ENCODE measurements at regions not wholly inside any gene's neighbourhood (a gene's known extent, or its start where the extent isn't known, plus 50 kb on each side); places are given as distances from the start of the nearest gene placed in this dataset.

DNA sequence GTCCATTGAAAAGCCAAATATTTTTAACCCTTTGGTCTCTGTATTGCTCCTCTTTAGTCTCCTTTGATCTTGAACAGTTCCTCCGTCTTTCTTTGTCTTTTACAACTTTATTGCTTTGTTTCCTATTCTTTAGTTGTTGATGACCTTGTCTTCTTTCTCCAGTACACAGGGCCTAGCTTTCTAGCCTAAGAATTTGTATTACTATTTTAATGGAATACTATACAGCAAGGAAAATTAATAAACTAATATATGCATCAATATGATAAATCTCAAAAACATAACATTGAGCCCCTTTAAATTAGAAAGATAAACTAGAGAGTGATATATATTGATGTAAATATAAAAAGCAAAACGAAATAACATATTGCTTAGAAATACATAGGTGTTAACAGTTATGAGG, 88.7 kb downstream of the NR1D2 start:
- DNase-seq (ENCODE audit: low read depth in 2 of 2) = no peak

DNA sequence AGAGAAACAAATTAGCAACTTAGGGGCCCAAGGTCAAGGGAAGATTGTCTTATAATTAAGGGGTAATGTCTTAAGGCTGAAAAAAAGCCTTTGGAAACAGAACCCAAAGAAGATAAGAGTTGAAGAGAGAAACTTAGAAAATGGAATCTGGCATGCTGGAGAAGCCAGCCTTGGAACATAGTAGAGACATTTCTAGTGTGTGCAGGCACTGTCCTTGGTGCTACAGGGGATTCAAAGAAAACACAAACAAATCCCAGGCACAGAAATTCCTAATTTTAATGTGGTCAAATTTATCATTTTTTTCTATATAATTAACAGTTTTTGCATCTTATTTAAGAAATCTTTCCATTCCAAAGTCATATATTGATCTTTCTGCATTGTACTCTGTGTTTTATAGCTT, 89.4 kb downstream of the NR1D2 start:
- no peak for DNase-seq (ENCODE audit: low read depth in 2 of 2)

DNA sequence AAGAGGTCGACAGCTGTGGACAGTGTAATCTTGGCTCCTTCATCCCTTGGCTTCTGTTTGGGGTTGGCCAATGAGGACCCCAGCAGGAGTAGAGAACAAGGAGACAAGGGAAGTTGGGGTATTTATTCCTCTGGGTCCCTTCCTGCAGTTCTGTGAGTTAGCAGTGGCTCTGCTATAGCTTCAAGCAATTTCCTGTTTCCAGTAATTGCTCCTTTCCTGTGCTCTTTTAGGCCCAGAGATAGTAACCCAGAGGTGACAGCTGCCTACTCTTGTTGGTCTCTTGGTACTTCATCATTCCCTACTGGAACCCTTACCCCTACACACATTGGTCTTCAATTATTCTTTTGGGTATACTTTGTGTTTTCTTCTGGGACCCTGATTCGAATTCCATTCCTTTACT, 92.9 kb downstream of the NR1D2 start:
- no peak for DNase-seq (ENCODE audit: low read depth in 2 of 2)

DNA sequence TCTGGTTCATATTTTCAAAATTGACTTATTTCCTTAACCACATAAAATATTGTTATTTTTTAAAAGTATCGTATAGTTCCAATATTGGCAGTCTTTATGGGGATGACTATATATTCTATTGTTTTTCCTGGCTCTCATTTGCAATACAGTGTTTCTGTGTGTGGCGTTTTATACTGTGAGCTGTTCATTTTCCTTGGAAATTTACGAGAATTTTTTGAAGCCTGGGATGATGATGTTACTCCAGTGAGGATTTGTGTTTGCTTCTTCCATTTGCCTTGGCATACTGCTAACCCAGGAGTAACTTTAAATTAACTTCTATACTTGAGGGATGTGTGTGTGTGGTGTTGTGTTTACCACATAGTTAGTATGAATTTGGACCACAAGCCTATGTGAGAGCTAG, 95.2 kb downstream of the NR1D2 start:
- DNase-seq (ENCODE audit: low read depth in 2 of 2) = no peak

DNA sequence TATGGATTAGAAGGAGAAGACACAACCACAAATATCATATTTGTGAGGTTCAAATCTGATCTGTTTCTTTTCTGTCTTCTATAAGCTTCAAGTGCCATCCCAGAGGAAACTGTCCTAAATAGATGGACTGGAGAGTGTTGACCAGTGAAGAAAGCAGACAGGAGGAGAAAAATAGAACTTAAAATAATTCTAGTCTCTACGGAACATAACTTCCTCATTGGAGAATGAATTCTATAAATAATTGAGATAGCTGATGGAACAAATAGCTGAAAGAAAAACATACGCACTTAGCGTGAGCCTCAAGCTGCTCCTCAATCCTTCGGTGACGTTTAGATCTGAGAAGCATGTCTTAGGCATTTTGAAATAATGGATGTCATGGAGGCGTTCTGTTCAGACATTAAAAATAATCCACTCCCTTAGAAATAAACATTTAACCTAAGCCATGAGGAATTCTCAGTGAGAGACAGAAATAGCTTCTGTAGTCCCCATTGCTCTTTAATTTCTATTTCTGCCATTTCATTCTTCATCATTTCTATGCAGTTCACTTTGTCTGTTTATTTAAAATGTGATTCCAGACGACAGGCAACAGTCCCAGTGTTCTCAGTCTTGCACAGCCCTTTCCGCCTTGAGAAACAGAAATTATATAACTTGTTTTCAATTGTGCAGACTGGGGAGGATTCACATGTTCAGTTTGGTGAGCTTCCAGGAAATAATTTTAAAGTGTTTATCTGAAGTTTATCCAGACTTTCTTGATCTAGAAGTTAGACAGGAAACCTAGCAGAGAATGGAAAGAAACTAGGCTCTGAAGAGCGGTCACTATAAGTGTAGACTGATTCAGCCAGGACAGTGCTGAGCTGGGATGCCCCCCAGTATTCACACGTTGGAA, 97.3 kb downstream of the NR1D2 start:
- peak in 1 of 2 donors; percentile 47 for DNase-seq (ENCODE audit: low read depth in 2 of 2)

DNA sequence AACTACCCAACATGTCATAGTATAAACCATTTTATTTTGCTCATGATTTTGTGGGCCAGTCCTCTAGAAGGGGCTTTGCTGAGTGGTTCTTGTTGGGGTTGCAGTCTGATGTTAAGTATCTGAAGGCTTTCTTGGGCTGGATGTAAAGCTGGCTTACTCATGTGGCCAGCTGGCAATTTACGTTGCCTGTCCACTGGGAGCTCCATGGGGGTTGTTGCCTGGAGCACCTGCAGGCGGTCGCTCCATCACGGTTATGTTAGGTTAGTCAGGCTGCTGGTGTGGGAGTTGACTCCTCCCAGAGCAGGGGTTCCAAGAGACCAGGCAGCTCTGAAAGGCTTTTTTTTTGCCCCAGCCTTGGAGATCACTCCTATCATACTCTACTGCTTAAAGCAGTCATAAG, 98.1 kb downstream of the NR1D2 start:
- DNase-seq (ENCODE audit: low read depth in 2 of 2) = no peak

DNA sequence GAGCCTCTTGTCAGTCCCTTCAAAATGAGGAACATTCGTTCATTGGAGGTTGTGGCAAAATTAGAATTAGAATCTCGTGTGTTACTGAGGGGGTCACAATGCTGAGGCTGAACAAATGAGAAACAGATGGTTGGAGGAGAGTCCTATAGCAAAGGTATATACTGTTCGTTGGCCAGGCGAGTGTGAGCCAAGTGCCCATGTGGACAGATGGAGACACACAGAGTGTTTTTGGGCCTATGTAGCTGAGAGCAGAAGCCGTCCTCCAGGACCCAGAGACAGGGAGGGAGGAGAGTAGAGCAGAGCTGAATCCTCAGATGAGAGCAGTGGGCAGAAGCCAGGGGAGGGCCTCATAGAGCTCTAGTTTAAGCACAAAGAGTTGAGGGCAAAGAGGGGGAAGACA, 98.9 kb downstream of the NR1D2 start:
- DNase-seq (ENCODE audit: low read depth in 2 of 2) = no peak

DNA sequence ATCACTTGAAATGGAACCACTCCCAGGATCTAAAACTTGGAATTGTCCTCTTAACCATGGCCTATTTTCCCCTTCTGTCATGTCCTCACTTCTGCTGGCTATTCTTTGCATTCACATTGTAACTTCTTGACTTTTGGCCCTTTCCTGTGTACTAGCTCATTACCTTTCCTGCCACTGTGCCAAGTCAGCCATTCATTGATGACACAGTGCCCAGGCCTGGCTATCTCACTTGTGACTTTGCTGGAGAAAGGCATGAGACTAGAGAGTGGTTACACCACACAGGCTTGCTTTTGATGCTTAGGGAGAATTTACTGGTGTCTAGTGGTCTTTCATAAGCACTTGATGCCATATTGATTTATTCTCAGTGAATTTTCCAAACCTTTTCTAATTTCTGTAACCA, 101.1 kb downstream of the NR1D2 start:
- DNase-seq (ENCODE audit: low read depth in 2 of 2) = no peak

DNA sequence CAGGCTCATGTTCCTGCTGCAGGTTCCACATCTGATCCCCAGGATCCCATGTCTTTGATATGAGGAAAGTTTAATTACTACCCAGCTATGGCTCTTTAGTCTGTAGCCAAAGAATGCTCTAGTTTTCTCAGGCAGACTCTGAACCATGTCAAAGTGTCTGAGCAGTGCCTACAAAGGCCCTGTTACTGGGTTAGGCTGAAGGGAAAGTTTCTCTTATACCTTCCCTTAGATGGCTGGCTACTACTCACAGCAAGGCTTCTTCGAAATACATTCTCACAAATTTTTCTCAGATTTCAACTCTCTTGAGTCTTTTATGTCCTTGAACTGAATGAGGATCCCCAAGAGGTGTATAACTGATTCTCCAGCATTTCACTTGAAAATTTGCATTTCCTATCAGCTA, 102.4 kb downstream of the NR1D2 start:
- DNase-seq (ENCODE audit: low read depth in 2 of 2) = no peak

DNA sequence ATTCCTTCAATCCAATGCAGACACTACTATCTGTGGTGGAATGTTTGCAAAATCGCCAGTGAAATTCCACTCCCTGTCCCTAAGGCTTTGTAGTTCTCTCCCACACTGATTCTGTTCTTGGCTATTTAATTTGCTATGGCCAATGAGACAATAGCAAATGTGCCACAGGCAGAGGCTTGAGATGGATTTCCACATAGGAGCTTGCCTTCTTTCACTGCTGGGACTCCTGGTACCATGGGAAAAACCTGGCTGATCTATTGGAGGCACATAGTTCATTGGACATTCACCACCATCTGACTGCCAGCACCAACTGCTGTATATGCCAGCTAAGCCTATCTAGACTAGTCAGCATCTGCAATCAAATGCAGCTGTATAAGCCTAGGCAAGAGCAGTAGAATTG, 103.8 kb downstream of the NR1D2 start:
- no peak for DNase-seq (ENCODE audit: low read depth in 2 of 2)

DNA sequence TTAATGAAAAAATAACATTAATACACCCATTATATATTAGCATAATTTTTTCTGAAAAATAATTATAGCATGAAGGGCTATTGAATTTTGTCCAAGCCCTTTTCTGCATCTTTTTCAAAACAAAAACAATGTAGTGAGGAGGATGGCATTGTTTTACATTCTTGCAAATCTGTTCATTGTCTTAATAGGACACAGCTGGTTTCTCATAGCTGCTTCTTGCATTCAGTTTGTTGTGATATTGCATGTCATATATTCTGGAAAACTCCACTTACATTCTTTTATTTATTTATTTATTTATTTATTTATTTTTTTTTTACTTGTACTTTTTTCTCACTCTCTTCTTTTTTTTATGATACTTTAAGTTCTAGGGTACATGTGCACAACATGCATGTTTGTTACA, 107.4 kb downstream of the NR1D2 start:
- DNase-seq (ENCODE audit: low read depth in 2 of 2) = no peak

DNA sequence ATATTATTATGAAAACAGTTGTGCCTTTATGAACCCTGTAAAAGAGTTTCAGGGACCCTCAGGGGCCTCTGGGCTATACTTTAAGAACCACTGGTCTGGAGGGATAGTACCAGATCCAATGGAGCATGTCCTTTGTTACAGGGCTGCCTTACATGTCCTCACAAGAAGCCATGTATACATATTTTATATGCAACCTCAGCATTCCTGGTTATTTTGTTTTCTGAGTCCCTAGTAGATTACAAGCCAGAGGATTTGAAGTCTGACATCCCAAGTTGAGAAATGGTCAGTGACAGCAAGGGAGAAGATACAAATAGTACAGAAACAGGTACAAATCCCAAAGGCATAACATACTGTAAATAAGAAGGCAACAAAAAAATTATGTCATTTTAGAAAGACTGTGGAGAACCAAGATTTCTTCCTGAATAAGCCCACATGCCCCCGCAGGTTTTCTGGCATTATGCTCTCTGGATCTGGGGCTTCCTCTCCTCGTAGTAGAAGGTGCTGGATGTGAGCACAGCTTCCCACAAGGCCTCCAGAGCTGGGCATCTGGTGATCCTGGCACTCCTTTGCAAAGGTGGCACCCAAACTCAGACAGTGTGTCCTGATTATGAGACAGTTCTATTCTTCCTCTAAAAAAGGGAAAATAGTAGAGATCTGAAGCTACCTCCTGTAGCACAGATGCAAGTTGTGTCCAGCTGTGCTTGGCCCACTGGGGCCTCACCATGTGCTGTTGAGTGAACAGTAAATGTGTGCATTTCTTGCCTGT, 114.0 kb downstream of the NR1D2 start:
- DNase-seq (ENCODE audit: low read depth in 2 of 2) = no peak

DNA sequence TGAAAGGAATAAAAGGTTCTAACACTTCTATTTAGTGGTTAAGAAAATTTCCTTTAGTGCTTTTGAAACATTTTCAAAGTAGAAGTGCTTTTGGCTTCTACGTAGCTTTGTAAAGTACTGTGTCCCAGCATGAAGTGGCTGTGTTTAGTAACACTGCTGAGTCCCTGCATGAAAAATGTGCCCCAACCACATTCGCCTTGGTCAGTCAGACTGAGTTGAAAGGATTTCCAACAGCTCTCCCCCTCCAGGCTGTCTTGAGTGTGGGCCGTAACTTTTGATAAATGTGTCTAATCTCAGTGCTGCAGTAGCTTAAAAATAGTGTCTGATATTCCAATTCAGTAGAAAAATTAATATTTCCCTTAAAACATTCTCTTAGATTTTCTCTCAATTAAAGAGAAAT, 115.0 kb downstream of the NR1D2 start:
- DNase-seq (ENCODE audit: low read depth in 2 of 2) = no peak

DNA sequence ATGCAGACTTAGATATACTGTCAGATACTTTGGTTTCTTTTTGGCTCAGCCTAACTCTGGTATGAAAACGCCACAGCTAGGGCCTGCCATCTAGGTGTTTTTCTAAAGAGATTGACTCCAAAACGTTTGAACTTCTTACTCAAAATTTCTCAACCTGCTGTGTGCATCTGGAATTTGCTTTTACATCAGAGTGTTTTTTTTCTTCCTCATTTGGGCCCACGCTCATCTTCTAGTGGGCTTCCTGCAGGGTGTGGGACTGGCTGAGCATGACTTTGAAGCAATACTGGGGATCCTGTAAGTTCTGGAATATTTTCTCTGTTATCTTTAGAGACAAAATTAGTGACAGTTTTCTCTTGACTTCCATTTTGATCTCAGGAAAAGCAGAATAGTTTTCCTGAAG, 117.8 kb downstream of the NR1D2 start:
- DNase-seq (ENCODE audit: low read depth in 2 of 2) = no peak
